ENCODE measurements at regions not wholly inside any gene's neighbourhood (a gene's known extent, or its start where the extent isn't known, plus 50 kb on each side); places are given as distances from the start of the nearest gene placed in this dataset.

DNA sequence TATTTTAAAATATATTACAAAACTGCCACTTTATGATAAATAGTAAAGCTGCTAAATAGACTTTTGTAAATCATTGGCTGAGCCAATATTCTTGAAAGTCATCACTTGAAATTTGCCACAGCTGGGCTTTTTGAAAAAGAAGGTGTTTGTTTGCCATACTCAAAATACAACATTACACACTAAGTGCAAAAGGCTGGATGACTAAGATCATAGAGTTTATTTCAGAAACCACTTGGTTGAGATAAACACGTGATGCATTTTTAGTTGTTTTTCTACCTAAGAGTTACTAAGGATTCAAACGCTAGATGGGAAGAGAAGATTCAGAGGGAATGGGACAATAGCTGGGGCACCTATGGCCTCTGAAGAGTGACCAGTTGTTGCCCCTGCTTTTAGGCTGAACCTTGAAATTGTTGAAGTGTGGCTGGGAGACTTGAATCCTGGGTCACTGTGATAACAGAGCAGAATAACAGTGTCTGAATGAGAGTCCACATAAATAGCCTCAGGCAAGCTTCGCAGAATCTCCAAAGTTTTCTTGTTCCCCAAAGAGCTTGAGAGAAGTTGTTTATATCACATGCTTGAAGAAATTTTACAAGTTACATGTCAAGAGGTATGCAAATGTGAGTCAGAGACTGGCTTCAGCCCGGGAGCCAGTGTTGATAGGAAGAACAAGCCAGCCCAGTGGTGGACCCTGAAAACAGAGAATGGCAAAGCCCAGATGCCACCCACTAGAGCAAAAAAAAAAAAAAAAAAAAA, 409.8 kb downstream of the GPD2 start:
- DNase-seq = no peak

DNA sequence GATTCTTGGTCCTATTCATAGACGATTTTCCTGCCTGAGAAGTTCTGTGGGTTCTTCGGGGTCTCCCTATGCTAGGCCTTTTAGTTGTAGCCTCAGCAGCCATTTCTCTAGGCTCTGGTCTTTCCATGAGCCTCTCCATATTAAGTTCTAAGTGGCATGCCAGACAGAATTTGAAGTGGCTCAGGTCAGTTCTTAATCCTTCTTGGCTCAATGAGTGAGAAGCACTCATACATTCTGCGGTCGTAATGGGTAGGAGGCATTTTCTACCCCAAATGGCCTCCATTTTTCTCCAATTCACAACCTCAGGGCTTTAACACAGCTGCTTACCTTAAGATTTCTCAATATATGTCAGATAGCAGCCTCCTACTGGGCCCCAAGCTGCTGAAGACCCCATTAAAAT, 405.3 kb upstream of the GALNT5 start:
- no peak for DNase-seq

DNA sequence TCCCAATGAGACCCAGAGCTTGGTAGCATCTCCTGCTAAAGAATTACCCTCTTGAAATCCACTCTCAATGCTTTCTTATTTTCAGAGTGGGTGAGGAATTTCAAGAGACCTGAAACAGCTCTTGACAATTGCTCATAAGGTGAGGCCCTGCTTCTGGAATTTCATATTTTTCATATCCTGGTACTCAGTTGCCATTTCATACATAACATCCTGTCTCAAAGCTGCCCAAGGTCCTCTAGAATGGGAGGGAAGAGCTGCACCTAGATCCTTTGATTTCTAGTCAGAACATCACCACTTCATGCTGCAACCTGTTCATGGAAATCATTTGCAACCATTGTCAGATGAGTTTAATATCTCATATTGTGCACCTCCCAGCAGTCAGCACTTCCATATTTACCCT, 404.8 kb upstream of the GALNT5 start:
- DNase-seq = no peak

DNA sequence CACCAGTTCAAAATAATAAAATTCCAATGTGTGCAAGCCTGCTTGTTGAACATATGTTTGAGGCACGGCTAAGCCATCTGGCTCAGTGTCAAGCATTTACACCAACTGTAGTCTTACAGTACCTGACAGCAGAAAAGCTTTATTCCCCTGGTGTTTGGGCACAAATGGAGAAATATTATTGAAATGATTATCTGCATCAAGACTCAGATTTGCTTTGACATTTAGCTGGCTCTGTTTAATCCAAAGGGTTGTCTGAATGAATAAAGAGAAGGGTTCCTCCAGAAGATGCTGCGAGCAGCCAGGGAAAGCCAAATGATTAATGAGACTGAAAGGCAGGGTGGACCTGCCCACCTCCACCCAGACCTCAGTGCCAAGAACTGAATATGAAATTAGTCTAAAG, 393.2 kb upstream of the GALNT5 start:
- DNase-seq = no peak

DNA sequence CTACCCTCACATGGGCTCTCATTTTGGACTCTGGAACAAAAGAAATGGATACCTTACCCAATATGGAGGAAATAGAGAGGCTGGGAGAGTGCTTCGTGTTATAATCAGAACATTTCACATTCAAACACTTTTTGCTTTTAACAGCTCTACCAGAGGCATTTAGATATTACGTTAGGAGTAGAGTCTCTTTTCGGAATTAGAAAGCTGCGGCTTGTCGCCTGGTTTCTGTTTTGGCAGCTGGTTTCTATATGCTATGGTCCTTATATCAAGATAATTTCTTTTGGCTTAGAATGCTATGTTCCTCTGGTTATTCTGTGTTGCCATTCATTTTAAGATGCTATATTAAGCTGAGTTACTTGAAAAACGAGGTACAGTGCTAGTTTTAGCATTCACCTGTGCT, 392.8 kb upstream of the GALNT5 start:
- no peak for DNase-seq

DNA sequence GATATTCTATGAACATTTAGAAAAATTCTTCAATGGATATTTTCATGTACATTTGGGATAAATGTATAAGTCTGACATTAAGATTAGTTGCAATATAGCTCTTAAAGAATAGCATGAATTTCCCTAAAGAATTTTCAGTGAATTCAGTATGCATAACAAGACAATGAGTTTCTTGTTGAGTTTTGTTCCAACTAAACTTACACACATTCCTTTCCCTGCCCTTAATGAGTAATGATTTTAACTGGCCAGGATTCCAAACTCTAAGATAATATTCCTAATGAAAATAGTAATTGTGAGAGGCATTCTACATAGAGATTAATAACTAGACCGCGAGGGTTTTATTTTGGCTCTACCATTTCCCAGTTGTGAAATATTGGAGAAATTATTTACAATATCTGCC, 390.3 kb upstream of the GALNT5 start:
- no peak for DNase-seq

DNA sequence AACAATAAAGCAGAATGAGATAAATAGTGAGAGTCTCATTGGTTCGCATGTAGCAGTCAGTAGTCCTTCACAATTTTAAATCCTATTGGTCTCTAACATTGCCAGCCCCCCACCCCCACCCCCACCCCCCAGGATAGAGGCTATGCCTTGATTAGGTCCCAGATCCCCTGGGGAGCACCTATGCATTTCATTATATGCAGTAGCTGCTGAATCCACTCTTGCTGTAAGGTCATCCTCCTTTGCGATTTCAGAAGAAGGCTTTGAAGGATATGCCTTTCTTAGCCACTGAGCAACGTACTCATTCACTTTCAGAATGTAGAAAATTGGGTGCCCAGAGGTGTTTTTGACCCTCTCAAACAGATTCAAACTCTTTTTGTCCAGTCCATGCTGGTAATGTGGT, 382.8 kb upstream of the GALNT5 start:
- no peak for DNase-seq

DNA sequence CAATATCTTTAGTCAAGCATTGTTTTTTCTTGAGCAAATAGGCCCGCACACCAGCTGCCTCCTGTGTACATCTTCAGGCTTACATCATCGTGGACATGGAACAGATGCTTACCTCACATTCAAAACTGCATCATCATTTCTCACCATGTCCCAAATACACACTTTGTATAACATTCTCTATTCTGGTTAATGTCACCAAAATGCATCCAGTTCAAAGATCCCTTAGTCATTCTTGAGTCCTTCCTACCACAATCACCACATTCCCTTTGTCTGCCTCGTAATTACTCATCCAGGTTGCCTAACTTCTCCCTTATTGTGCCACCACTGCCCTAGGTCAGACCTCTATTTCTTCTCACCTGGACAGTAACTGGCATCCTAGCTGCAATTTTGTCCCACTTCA, 373.7 kb upstream of the GALNT5 start:
- DNase-seq = no peak

DNA sequence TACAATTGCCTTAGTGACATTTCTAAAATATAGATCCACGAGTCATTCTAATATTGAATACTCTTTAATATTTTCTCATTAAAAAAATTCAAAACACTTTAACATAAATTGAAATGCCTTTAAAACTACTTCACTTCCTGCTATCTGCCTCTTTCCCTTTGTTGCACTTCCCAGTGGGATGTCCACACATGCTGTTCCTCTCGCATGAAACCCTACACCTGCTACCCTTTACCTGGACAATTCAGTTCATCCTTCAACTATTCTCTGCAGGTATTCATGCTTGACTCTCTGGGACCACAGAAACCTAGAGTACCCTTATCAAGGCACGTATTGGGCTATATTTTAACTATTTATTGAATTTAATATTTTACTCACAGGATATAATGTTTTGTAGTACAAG, 373.3 kb upstream of the GALNT5 start:
- DNase-seq = no peak

DNA sequence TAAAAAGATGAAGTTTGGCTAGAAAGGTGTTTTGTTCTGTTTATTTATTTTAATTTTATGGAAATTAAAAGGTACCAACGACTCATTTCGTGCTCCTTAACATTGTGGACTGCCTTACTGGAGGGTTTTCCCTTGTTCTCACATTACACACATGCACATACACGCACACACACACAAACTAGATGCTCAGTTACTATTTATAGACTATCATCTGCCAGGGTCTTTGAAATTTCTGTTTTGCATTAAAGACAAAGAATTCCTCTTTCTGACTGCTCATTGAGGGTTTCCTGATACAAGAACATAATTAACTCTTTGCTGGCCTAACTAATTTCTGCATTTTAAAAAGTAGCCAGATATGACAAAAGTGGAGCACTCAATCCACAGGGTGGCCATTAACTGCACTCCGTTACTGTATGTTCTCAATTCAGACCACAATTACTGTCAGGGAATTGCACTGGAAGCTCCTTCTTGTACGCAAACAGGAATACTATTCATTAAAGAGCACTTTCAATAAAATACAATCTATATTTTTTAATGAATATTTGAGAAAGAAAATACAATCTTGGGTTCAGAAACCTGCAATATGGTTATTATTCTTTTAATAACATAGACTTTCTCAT, 366.9 kb upstream of the GALNT5 start:
- DNase-seq = no peak

DNA sequence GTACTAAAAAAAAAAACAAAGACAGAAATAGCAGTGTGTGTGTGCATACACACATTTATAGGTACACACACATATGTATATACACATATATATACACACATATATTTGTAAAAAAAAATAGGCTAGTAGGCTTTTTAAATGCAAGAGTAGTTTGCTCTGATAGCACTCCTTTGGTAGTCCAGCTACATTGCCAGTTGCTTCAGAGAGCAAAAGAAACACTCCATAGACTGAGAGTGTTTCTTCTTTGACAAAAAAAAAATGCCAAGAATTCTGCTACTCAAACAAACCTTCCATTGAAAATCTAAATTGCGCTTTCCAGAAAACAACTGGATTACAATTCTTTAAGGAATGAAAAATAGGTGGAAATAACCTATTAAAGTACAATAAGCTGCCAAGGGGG, 365.9 kb upstream of the GALNT5 start:
- DNase-seq = no peak

DNA sequence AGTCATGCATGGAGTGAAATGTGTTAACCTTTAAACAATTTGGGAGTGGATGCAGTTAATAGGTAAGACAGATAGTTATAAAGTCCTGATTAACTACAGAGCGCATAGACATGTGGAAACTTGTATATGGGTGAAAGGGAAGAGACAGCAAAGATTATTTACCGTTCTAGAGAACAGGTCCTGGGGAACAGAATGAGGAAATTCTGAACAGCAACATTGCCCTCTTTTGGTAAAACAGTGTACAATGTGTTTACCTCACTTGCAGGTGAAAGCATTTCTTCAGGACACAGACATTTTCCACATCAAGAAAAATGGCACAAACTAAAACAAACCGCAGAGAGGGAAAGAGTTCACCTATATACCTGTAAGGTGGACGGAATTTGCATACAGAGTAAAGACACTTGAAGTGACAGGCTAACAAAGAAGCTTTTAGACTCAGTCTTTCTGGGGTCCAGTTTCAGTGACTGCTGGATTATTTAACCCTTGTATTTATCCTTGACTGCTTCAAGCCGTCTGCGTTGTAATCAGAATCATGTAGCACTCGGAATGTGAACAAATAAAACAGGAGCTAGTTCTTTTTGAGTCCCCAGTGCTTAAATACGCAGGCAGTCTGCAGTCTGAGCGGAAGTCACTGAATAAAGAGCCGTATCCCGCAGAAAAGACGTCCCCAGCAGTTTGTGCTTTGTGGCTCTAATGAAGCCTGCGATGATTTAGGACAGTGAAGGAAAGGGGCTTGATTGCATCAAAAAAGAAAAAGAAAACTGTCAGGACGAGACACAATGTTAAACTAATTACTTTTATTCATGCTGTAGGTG, 364.8 kb upstream of the GALNT5 start:
- DNase-seq = peak; percentile 64

DNA sequence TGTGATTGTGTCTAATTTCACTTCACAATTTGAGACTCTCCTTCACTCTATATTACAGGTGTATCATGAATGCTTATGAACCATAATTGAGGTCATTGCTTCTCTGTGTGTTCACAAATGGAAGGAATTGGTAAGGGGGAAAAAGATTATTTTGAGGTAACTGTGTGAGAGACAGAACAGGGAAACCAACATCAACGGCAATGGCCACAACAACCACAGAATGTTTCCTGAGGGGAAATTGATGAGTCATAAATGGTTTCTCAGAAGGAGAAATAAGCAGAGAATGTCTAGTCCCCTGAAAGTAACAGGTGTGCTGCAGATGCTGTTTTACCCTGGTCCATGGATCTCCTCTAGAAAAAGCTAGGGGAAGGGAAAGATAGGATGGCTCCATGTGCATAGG, 361.2 kb upstream of the GALNT5 start:
- no peak for DNase-seq

DNA sequence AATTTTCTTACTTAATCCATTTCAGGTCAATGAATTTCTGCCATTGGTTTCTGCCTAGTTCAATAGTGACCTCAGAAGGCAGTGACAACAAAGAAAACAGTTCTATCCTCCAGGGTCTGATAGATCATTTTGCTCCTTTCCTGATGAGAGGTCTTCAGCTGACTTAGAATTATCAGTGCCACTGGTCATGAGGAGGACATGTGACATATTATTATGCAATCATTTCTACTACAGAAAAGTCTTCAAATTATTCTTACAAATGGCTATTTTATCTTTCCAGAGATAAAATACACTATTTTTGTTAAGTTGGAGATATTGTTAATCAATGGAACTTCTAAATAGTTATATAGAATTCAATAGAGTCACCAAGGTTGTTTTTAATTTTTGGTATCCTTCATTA, 360.0 kb upstream of the GALNT5 start:
- no peak for DNase-seq

DNA sequence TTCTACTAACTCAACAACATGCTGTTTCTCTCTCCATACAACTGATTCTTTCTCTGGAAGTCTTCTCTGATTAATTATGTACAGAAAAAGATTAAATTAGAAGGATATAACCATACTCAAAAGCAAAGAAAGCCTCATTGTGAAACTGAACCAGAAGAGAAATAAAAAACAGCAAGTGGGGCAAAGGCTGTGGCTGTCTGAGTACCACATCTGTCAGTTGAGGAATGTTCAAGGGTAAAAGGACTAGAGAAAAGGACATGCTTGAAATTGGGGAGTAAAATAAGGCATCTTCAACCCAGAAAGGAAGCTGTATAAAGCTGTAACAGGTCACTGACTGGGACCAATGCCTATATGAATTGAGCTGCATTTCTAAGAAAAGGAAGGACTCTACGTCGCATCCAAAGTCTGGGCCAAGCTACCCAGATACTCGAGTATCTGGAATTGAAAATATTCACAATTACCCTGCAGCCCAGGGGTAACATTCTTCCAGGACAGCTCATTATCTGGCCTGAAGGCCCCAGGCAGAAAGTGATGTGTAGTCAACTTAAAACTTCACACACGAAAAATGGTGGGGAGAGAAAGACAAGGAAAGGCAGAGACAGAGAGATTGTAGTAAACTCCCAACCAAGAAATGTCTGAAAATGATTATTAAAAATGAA, 356.0 kb upstream of the GALNT5 start:
- DNase-seq = no peak

DNA sequence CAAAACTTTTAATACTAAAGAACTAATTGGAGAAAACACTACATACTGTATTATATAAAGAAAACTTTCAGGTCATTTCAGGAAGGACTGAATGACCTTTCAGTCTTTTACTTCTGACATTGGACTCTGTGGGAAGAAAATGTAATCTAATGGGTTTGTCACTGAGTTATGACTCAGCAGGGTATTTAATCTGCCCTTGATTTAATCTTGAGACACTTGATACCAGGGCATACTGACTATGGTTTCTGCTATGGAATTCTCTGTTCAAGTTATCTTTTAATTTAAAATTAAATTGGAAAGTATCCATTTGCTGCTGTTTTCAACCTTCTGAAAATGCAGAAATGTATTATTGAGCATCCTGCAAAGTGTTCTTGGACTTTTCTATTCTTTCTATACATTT, 354.2 kb upstream of the GALNT5 start:
- no peak for DNase-seq

DNA sequence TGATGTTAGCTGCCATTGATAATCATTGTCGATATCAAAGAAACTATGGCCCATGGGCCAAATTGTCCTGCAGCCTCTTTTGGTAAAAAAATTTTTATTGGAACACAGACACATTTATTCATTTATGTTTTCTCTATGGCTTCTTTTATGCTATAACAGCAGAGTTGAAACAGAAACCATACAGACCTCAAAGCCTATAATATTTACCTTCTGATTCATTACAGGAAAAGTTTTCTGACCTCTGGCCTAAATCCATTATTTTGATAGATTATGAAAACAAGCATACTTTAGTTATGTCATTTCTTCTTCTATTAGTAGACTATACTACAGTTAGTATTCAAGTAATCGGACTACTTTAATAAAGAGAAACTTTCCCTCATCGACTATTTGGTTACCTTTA, 349.7 kb upstream of the GALNT5 start:
- DNase-seq = no peak

DNA sequence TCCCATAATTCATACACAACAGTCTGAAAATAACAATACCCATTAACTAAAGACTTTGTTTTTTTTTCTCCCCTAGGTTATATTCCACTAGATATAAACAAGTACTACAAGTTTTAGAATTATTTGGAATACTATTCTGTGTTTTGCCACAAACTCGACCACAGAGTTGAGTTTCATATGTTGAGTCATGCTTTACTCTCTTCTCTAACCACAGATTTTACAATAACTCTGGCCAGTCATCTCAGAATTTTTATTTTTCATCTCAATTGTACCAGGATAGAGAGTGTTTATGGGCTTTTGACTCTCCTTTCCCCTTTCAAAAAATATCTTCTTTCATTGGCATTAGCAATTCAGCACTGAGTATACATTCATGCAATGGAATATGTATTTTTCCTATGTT, 348.7 kb upstream of the GALNT5 start:
- DNase-seq = no peak

DNA sequence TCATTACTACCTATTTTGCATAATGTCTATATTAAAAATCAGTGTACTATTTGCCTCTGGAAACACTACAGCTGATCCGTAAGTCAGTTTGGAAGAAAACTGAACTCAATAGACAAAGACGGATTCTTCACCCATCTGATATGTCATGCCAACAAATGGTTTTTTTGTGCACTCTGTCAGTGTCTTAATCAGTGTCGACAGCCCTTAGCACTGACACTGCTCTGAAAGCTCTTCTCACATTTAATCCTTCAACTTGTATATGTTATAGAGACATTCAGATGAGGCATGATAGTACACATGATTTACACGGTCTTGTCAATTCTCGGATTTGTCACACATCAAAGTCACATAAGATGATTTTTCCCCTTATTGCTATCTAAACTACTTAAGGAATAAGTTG, 347.5 kb upstream of the GALNT5 start:
- DNase-seq = no peak

DNA sequence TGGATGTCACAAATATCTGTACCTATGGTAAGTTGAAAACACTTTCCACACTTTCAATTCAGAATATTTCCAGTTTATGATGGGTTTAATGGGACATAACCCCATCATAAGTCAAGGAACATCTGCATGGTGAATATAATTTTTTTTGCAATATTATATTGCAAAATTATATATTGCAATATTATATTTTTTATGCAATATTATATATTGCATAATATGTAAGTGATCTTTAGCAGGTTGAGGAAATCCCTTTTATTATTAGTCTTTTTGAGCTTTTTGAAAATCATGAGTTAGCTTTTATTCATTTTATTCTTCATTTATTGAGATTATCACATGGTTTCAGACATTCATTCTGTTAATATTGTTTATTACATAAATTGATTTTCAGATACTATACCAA, 342.2 kb upstream of the GALNT5 start:
- DNase-seq = no peak

DNA sequence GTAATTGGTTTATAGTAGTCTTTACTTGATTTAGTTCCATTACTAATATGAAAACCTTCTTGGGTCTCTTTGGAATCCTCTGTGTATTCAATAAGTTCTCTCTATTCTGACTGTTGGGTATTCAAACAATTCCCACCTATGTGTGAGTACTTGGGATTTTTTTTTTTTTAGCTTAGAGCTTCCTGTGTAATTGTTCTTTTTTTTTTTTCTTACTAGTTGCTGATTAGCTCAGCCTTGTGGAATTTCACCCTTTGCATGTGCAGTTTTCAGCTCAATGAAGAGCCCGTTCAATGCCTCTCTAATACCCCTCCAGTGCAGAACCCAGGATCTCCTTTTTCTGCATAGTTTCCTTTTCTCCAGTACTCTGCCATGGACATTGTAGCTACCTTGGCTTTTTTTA, 339.1 kb upstream of the GALNT5 start:
- DNase-seq = no peak

DNA sequence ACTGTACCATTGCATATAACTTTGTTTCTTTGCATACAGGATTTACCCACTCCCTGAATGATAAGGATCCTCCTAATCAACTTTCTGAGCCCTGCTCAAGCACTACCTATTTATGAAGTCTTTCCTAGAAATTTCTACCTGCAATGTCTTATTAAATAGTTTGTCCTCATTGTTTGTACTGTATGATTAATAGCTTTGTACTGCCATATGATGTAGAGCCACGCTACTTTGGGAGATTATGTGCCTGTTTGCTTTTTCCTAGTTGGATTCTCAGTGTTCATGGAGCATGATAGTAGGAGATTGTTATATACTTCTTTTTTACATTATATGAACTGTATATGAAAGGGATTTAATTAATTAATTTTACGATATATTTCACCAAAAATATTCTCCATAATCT, 327.1 kb upstream of the GALNT5 start:
- DNase-seq = no peak

DNA sequence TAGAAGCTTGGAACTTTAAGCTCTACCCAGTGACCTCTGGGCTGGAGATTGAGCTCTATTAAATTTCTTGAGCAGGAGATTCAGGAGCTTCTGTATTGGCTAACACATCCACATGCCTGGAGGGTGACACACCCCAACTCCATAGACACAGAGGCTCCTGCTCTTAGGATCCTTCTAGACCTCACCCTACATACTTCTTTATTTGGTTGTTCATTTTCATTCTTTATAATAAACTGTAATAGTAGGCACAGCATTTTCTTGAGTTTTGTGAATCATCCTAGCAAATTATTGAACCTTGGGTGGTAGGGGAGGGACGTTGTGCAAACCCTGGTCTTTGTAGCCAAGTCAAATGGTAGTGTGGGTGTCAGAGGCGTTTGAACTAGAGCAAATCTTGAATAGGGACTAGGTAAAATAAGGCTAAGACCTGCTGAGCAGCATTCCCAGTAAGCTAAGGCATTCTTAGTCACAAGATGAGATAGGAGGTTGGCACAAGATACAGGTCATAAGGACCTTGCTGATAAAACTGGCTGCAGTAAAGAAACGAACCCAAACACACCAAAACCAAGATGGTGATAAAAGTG, 323.8 kb upstream of the GALNT5 start:
- no peak for DNase-seq

All from left kidney (tissue), 1 donor.